ENCODE measurements at regions not wholly inside any gene's neighbourhood (a gene's known extent, or its start where the extent isn't known, plus 50 kb on each side); places are given as distances from the start of the nearest gene placed in this dataset.

GRCh38 chr11:44409558-44410236 is 99.8 kb upstream of the ALX4 start (continued):
- TF ChIP-seq HCFC1 (IDR thresholded peaks at IDR 0.05; ENCODE audit: low read length): no peak

DNA sequence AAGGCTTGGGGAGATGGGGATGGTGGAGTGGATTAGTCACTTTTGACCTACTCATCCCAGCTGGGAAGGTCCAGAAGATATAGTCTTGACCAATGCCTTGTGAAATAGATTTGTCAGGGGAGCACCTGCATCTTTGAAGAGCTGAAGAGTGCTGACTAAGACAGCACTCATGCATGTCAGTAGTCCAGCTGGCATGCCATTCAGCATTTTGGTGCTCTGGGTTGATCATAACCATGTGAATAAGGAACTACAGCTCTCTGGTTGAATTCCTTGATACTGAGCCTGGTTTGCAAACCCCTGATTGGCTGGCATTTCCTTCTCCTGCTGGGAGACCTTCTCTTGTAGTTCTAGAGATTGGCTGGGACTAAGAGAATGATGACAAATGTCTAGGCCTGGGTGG is 106.8 kb upstream of the ALX4 start:
- no peaks in the 10 kb centered on the region for H3K79me2 ChIP-seq (ENCODE audit: control insufficient read depth, insufficient read depth, low read length)
- ChIA-PET POLR2A (no interaction called here), SMC1A (ENCODE audit: uncharacterized antibody, unreplicated experiment) (no interaction called here), RAD21 (ENCODE audit: unreplicated experiment) (no interaction called here), CTCF (no interaction called here)
- no peak for TF ChIP-seq PML (IDR thresholded peaks at IDR 0.05; ENCODE audit: low read length)
- TF ChIP-seq, protein P1, sequence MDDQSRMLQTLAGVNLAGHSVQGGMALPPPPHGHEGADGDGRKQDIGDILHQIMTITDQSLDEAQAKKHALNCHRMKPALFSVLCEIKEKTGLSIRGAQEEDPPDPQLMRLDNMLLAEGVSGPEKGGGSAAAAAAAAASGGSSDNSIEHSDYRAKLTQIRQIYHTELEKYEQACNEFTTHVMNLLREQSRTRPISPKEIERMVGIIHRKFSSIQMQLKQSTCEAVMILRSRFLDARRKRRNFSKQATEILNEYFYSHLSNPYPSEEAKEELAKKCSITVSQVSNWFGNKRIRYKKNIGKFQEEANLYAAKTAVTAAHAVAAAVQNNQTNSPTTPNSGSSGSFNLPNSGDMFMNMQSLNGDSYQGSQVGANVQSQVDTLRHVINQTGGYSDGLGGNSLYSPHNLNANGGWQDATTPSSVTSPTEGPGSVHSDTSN (IDR thresholded peaks at IDR 0.05; ENCODE audit: insufficient replicate concordance, low read depth, low read length): no peak
- TF ChIP-seq MEF2B (IDR thresholded peaks at IDR 0.05; ENCODE audit: partially characterized antibody, poor library complexity, severe bottlenecking): no peak
- no peak for TF ChIP-seq SUZ12 (IDR thresholded peaks at IDR 0.05; ENCODE audit: unreplicated experiment)
- no peak for TF ChIP-seq NFYA (IDR thresholded peaks at IDR 0.05; ENCODE audit: borderline replicate concordance, low read depth, low read length)
- TF ChIP-seq SP1 (IDR thresholded peaks at IDR 0.05; ENCODE audit: low read depth, low read length): no peak
- no peak for TF ChIP-seq ESRRA (IDR thresholded peaks at IDR 0.05; ENCODE audit: low read length)
- no peak for TF ChIP-seq SIN3A (IDR thresholded peaks at IDR 0.05; ENCODE audit: low read depth, low read length)
- no peak for TF ChIP-seq POLR2AphosphoS2 (IDR thresholded peaks at IDR 0.05; ENCODE audit: low read depth, low read length)
- no peak for TF ChIP-seq SIX5 (IDR thresholded peaks at IDR 0.05; ENCODE audit: low read depth, low read length, severe bottlenecking)
- no peak for TF ChIP-seq MAX (IDR thresholded peaks at IDR 0.05; ENCODE audit: low read depth, low read length)
- TF ChIP-seq ZNF622 (IDR thresholded peaks at IDR 0.05): no peak
- TF ChIP-seq ZNF207 (IDR thresholded peaks at IDR 0.05; ENCODE audit: borderline replicate concordance): no peak
- ATAC-seq (no peak), DNase-seq (ENCODE audit: low read depth, low spot score) (no peak), FAIRE-seq (no peak)
- H2AFZ ChIP-seq (ENCODE audit: control insufficient read depth, low read depth, low read length): no peak overlapping the region
- H3K9me3 ChIP-seq (replicated peaks; ENCODE audit: control insufficient read depth, insufficient read depth, low read length): no peaks in the 10 kb centered on the region; the same call in 2 of the 3 replicates
- no peak overlapping the region for H3K4me2 ChIP-seq (ENCODE audit: control insufficient read depth, insufficient read depth)
- H4K20me1 ChIP-seq (ENCODE audit: control insufficient read depth, insufficient read depth): no peaks in the 10 kb centered on the region
- no peak overlapping the region for H3K9ac ChIP-seq (ENCODE audit: control insufficient read depth, insufficient read depth, low read length)
- no peaks in the 10 kb centered on the region; a peak in 1 of 4 replicates for H3K27me3 ChIP-seq (replicated peaks in 1 of 2; ENCODE audit: control insufficient read depth in 2 of 2, insufficient read depth in 2 of 2, low read length in 1 of 2)
- H3K4me3 ChIP-seq: no peak overlapping the region
- no peak overlapping the region for H3K27ac ChIP-seq (ENCODE audit: control insufficient read depth, insufficient read depth)
- no TSS peak for BruUV-seq (replicated peaks)
- H3K4me1 ChIP-seq (ENCODE audit: control insufficient read depth, insufficient read depth, low read length): no peaks in the 10 kb centered on the region
- in situ Hi-C loops (cut with MboI): no loop called here
- intact Hi-C loops (cut with micrococcal nuclease; ENCODE audit: unreplicated experiment): no loop called here
- no peaks in the 10 kb centered on the region for H3K36me3 ChIP-seq (ENCODE audit: control insufficient read depth in 2 of 2, insufficient read depth in 2 of 2, low read length in 1 of 2)

Measured in GM12878 (cell line).